ENCODE measurements at regions not wholly inside any gene's neighbourhood (a gene's known extent, or its start where the extent isn't known, plus 50 kb on each side); places are given as distances from the start of the nearest gene placed in this dataset.

DNA sequence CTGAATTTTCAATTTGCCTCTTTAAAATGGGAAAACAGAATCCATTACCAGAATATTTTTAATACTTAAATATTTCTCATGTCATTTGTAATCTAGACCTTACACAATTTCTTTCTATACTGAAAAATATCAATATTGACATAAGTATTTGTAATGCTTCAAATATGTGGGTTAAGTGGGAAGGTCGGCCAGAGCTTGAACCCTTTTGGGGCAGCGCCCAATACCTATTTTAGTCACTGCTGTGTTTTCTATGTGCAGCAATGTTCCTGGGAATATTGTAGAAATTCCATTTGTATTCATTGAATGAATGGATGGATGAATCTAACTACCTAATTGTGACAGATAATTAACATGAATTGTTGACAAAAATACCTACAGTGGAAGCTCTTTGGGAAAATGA, 459.7 kb upstream of the ZNF717 start:
- Histone ChIP-seq H3K4ac (ENCODE audit: low read depth, low read length) (no peak overlapping the region), H3K27me3 (ENCODE audit: insufficient read depth, low read length, poor library complexity) (no peaks in the 10 kb centered on the region), H3K4me3 (ENCODE audit: low read length) (no peak overlapping the region), H3K4me1 (ENCODE audit: control insufficient read depth, low read depth, low read length) (no peaks in the 10 kb centered on the region), H3K18ac (ENCODE audit: low read length) (no peak overlapping the region), H2BK120ac (ENCODE audit: low read depth, low read length) (no peak overlapping the region), H2BK15ac (replicated peaks; ENCODE audit: low read depth) (no peak overlapping the region), H3K27ac (ENCODE audit: low read depth, low read length) (no peak overlapping the region), H3K79me1 (ENCODE audit: low read length) (no peaks in the 10 kb centered on the region), H4K5ac (ENCODE audit: low read length) (no peak overlapping the region), H3K36me3 (ENCODE audit: control insufficient read depth, insufficient read depth, low read length) (no peaks in the 10 kb centered on the region), H3K56ac (ENCODE audit: low read length) (no peak overlapping the region), H2AK5ac (ENCODE audit: low read length) (no peak overlapping the region), H2BK5ac (ENCODE audit: low read length) (no peak overlapping the region), H3K23ac (ENCODE audit: low read length) (no peak overlapping the region), H3K4me2 (ENCODE audit: low read length) (no peak overlapping the region), H3K79me2 (ENCODE audit: control insufficient read depth, insufficient read depth, low read length) (no peaks in the 10 kb centered on the region), H4K8ac (ENCODE audit: low read depth, low read length) (no peak overlapping the region), H3K9ac (ENCODE audit: low read length) (no peak overlapping the region)
- no peak for DNase-seq
- WGBS (ENCODE audit: extremely low coverage, insufficient coverage, low lambda C conversion rate) = no CpG with 5 or more reads among the region's 2 CpGs

DNA sequence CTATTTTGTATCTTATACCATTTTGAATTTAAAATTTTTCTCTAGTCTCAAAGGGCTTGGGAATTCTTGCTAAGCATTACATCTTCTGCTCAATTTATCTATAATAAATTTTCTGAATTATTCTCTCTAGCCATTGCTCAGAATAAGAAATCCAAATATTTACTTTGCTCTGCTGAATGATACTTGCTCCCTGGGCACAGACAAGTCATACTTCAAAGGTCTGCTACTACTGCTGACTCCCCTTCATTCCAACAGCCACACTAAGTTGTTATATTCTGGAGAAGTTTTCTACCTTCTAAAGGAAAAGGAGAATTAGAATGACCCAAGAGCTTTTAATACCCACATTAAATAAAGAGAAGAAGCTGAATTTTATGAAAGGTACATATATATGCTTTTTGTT, 460.3 kb upstream of the ZNF717 start:
- Histone ChIP-seq H4K8ac (ENCODE audit: low read depth, low read length) (no peak overlapping the region), H3K27ac (ENCODE audit: low read depth, low read length) (no peak overlapping the region), H3K9ac (ENCODE audit: low read length) (no peak overlapping the region), H3K56ac (ENCODE audit: low read length) (no peak overlapping the region), H2BK15ac (replicated peaks; ENCODE audit: low read depth) (no peak overlapping the region), H3K4me2 (ENCODE audit: low read length) (no peak overlapping the region), H3K27me3 (ENCODE audit: insufficient read depth, low read length, poor library complexity) (no peaks in the 10 kb centered on the region), H2BK120ac (ENCODE audit: low read depth, low read length) (no peak overlapping the region), H2AK5ac (ENCODE audit: low read length) (no peak overlapping the region), H3K79me1 (ENCODE audit: low read length) (no peaks in the 10 kb centered on the region), H3K18ac (ENCODE audit: low read length) (no peak overlapping the region), H3K4me1 (ENCODE audit: control insufficient read depth, low read depth, low read length) (no peaks in the 10 kb centered on the region), H2BK5ac (ENCODE audit: low read length) (no peak overlapping the region), H3K23ac (ENCODE audit: low read length) (no peak overlapping the region), H4K5ac (ENCODE audit: low read length) (no peak overlapping the region), H3K4me3 (ENCODE audit: low read length) (no peak overlapping the region), H3K36me3 (ENCODE audit: control insufficient read depth, insufficient read depth, low read length) (no peaks in the 10 kb centered on the region), H3K79me2 (ENCODE audit: control insufficient read depth, insufficient read depth, low read length) (no peaks in the 10 kb centered on the region), H3K4ac (ENCODE audit: low read depth, low read length) (no peak overlapping the region)
- DNase-seq = no peak

DNA sequence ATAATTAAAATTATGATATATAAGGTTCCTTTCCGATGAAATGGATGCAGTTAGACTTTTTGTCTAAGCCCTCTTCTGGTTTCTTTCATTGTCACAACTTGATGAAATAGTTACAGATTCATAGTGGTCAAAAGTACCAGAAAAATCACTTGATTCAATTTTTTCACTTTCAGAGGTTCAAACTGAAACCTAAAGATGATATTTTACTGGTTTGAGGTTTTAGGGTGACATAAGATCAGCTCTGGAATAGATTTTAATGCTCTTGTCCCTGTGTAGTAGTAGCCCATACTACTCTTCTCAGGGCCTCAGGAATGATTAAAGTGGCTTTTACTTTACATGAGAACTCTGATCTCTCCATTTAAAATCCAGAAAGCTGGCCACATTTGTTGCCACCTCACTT, 479.1 kb upstream of the ZNF717 start:
- Histone ChIP-seq H3K79me1 (ENCODE audit: low read length) (no peaks in the 10 kb centered on the region), H3K36me3 (ENCODE audit: control insufficient read depth, insufficient read depth, low read length) (no peaks in the 10 kb centered on the region), H4K5ac (ENCODE audit: low read length) (no peak overlapping the region), H3K27me3 (ENCODE audit: insufficient read depth, low read length, poor library complexity) (no peaks in the 10 kb centered on the region), H3K4me3 (ENCODE audit: low read length) (no peak overlapping the region), H3K18ac (ENCODE audit: low read length) (no peak overlapping the region), H2BK120ac (ENCODE audit: low read depth, low read length) (no peak overlapping the region), H3K56ac (ENCODE audit: low read length) (no peak overlapping the region), H2BK15ac (replicated peaks; ENCODE audit: low read depth) (no peak overlapping the region), H2BK5ac (ENCODE audit: low read length) (no peak overlapping the region), H3K9ac (ENCODE audit: low read length) (no peak overlapping the region), H3K4me2 (ENCODE audit: low read length) (no peak overlapping the region), H2AK5ac (ENCODE audit: low read length) (no peak overlapping the region), H3K27ac (ENCODE audit: low read depth, low read length) (no peak overlapping the region), H3K4ac (ENCODE audit: low read depth, low read length) (no peak overlapping the region), H3K79me2 (ENCODE audit: control insufficient read depth, insufficient read depth, low read length) (no peaks in the 10 kb centered on the region), H3K4me1 (ENCODE audit: control insufficient read depth, low read depth, low read length) (no peaks in the 10 kb centered on the region), H3K23ac (ENCODE audit: low read length) (no peak overlapping the region), H4K8ac (ENCODE audit: low read depth, low read length) (no peak overlapping the region)
- WGBS (ENCODE audit: extremely low coverage, insufficient coverage, low lambda C conversion rate) = no CpG with 5 or more reads among the region's 1 CpG
- DNase-seq = no peak

DNA sequence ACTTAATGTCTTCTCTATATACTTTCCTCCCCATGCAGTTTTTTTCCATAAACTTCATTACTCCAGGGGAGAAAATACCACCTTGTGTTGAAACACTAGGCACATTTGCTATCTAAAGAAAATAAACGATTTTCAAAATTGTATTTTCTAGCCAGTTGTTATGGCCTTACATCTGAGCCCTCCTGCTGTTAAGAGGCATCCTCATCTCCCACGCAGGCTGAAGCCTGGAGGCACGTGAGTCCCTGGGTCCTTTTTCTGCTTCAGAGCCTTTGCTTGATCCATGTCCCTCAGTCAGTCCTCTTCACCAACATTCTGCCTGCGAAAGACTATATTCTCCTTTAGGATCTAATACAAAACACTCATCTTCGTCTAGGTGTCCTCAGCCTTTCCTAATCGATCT, 479.6 kb upstream of the ZNF717 start:
- H3K4me3 ChIP-seq (ENCODE audit: low read length) = no peak overlapping the region
- H2BK5ac ChIP-seq (ENCODE audit: low read length) = no peak overlapping the region
- no peaks in the 10 kb centered on the region for H3K4me1 ChIP-seq (ENCODE audit: control insufficient read depth, low read depth, low read length)
- H2BK15ac ChIP-seq (replicated peaks; ENCODE audit: low read depth) = no peak overlapping the region
- no peak overlapping the region for H2AK5ac ChIP-seq (ENCODE audit: low read length)
- H2BK120ac ChIP-seq (ENCODE audit: low read depth, low read length) = no peak overlapping the region
- no peaks in the 10 kb centered on the region for H3K36me3 ChIP-seq (ENCODE audit: control insufficient read depth, insufficient read depth, low read length)
- H3K56ac ChIP-seq (ENCODE audit: low read length) = no peak overlapping the region
- no peak overlapping the region for H3K4ac ChIP-seq (ENCODE audit: low read depth, low read length)
- no peaks in the 10 kb centered on the region for H3K79me2 ChIP-seq (ENCODE audit: control insufficient read depth, insufficient read depth, low read length)
- no peak overlapping the region for H3K18ac ChIP-seq (ENCODE audit: low read length)
- no CpG with 5 or more reads among the region's 6 CpGs for WGBS (ENCODE audit: extremely low coverage, insufficient coverage, low lambda C conversion rate)
- no peak overlapping the region for H3K23ac ChIP-seq (ENCODE audit: low read length)
- H4K8ac ChIP-seq (ENCODE audit: low read depth, low read length) = no peak overlapping the region
- DNase-seq = no peak
- no peak overlapping the region for H3K9ac ChIP-seq (ENCODE audit: low read length)
- H3K27me3 ChIP-seq (ENCODE audit: insufficient read depth, low read length, poor library complexity) = no peaks in the 10 kb centered on the region
- H3K79me1 ChIP-seq (ENCODE audit: low read length) = no peaks in the 10 kb centered on the region
- no peak overlapping the region for H3K4me2 ChIP-seq (ENCODE audit: low read length)
- no peak overlapping the region for H4K5ac ChIP-seq (ENCODE audit: low read length)
- no peak overlapping the region for H3K27ac ChIP-seq (ENCODE audit: low read depth, low read length)

DNA sequence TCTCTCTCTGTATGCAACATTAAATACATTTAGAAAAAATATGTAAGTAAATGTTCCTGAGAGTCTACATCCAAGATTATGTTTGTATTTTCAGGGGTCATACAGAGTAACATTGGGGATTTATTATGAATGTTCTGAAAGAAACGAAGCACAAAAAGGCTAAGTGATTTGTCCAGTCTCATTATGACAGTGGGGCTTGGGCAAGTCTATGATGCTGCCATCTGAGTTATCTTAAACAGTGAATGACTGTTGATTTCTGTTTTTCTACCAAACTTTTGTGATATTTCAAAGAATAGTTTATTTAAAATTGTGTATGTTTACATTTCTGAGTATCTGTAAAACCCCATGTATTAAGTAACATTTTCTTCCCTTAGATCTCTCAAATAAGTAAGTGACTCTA, 481.2 kb upstream of the ZNF717 start:
- Histone ChIP-seq H3K79me1 (ENCODE audit: low read length) (no peaks in the 10 kb centered on the region), H4K5ac (ENCODE audit: low read length) (no peak overlapping the region), H3K23ac (ENCODE audit: low read length) (no peak overlapping the region), H2BK120ac (ENCODE audit: low read depth, low read length) (no peak overlapping the region), H3K79me2 (ENCODE audit: control insufficient read depth, insufficient read depth, low read length) (no peaks in the 10 kb centered on the region), H2BK5ac (ENCODE audit: low read length) (no peak overlapping the region), H3K36me3 (ENCODE audit: control insufficient read depth, insufficient read depth, low read length) (no peaks in the 10 kb centered on the region), H3K4me2 (ENCODE audit: low read length) (no peak overlapping the region), H2AK5ac (ENCODE audit: low read length) (no peak overlapping the region), H2BK15ac (replicated peaks; ENCODE audit: low read depth) (no peak overlapping the region), H3K4me3 (ENCODE audit: low read length) (no peak overlapping the region), H3K27ac (ENCODE audit: low read depth, low read length) (no peak overlapping the region), H3K18ac (ENCODE audit: low read length) (no peak overlapping the region), H3K4me1 (ENCODE audit: control insufficient read depth, low read depth, low read length) (no peaks in the 10 kb centered on the region), H3K27me3 (ENCODE audit: insufficient read depth, low read length, poor library complexity) (no peaks in the 10 kb centered on the region), H3K56ac (ENCODE audit: low read length) (no peak overlapping the region), H3K4ac (ENCODE audit: low read depth, low read length) (no peak overlapping the region), H3K9ac (ENCODE audit: low read length) (no peak overlapping the region), H4K8ac (ENCODE audit: low read depth, low read length) (no peak overlapping the region)
- no CpG with 5 or more reads among the region's 1 CpG for WGBS (ENCODE audit: extremely low coverage, insufficient coverage, low lambda C conversion rate)
- no peak for DNase-seq

DNA sequence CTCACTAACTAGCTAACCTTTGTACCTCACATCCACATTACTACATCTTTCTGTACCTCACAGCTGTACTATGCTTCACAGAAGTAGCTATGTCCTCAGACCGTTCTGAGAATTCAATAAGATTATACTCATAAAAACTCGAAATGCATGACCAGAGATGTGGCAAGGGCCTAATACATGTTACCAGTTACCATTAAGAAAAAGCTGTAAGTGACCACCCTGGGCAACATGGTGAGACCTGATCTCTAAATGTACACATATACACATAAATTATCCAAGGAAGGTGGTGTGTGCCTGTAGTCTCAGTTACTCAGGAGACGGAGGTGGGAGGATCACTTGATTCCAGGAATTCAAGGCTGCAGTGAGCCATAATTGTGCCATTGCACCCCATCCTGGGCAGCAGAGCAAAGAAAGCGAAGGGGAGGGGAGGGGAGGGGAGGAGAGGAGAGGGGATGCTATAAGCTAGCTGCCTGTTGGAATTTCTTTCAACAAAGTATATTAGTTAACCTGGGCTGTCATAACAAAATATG, 482.6 kb upstream of the ZNF717 start:
- Histone ChIP-seq H3K79me1 (ENCODE audit: low read length) (no peaks in the 10 kb centered on the region), H3K4me3 (ENCODE audit: low read length) (no peak overlapping the region), H3K23ac (ENCODE audit: low read length) (no peak overlapping the region), H3K27ac (ENCODE audit: low read depth, low read length) (no peak overlapping the region), H3K36me3 (ENCODE audit: control insufficient read depth, insufficient read depth, low read length) (no peaks in the 10 kb centered on the region), H2BK120ac (ENCODE audit: low read depth, low read length) (no peak overlapping the region), H3K9ac (ENCODE audit: low read length) (no peak overlapping the region), H2BK5ac (ENCODE audit: low read length) (no peak overlapping the region), H3K4me1 (ENCODE audit: control insufficient read depth, low read depth, low read length) (no peaks in the 10 kb centered on the region), H2BK15ac (replicated peaks; ENCODE audit: low read depth) (no peak overlapping the region), H3K4me2 (ENCODE audit: low read length) (no peak overlapping the region), H3K27me3 (ENCODE audit: insufficient read depth, low read length, poor library complexity) (no peaks in the 10 kb centered on the region), H4K8ac (ENCODE audit: low read depth, low read length) (no peak overlapping the region), H3K4ac (ENCODE audit: low read depth, low read length) (no peak overlapping the region), H4K5ac (ENCODE audit: low read length) (no peak overlapping the region), H3K79me2 (ENCODE audit: control insufficient read depth, insufficient read depth, low read length) (no peaks in the 10 kb centered on the region), H3K18ac (ENCODE audit: low read length) (no peak overlapping the region), H3K56ac (ENCODE audit: low read length) (no peak overlapping the region), H2AK5ac (ENCODE audit: low read length) (no peak overlapping the region)
- WGBS (ENCODE audit: extremely low coverage, insufficient coverage, low lambda C conversion rate) = no CpG with 5 or more reads among the region's 4 CpGs
- no peak for DNase-seq

All from mesendoderm (in vitro differentiated cells).